HPDE6-E6E7 (cell line): ENCODE measurements at regions not wholly inside any gene's neighbourhood (a gene's known extent, or its start where the extent isn't known, plus 50 kb on each side); places are given as distances from the start of the nearest gene placed in this dataset.
"Not testable (repeated sequence)": the region's sequence is repeated elsewhere in the genome, so short reads cannot be mapped to it uniquely, and the experiment has no call there.

Experiments used
- DNase-seq: peaks from one replicate; pipeline ENCODE4 v3.0.0; 2011; ENCODE audit warnings: missing footprints; ENCODE audit errors: extremely low spot score

GRCh38 chr11:101741479-101742175, 157.8 kb upstream of the TRPC6 start:
- peak; percentile 32 for DNase-seq

GRCh38 chr11:101741061-101741460, 157.3 kb upstream of the TRPC6 start:
- DNase-seq = no peak

GRCh38 chr11:101738452-101738851, 154.6 kb upstream of the TRPC6 start:
- no peak for DNase-seq

- no peak for DNase-seq
These were observed 145.7 kb upstream of the TRPC6 start for GRCh38 chr11:101729406-101730078.

GRCh38 chr11:101727451-101727850, 143.6 kb upstream of the TRPC6 start:
- no peak for DNase-seq

- no peak for DNase-seq
These were observed 143.2 kb upstream of the TRPC6 start for GRCh38 chr11:101726988-101727387.

GRCh38 chr11:101723371-101723770, 139.6 kb upstream of the TRPC6 start:
- DNase-seq = no peak

GRCh38 chr11:101721270-101721669, 137.5 kb upstream of the TRPC6 start:
- DNase-seq = peak; percentile 78

- no peak for DNase-seq
These were observed 134.6 kb upstream of the TRPC6 start for GRCh38 chr11:101718402-101718801.

GRCh38 chr11:101717619-101718018, 133.8 kb upstream of the TRPC6 start:
- DNase-seq = no peak

- DNase-seq = no peak
These were observed 131.5 kb upstream of the TRPC6 start for GRCh38 chr11:101715281-101715680.

- no peak for DNase-seq
These were observed 123.7 kb upstream of the TRPC6 start for GRCh38 chr11:101707477-101707876.

- DNase-seq = peak; percentile 66
These were observed 122.7 kb upstream of the TRPC6 start for GRCh38 chr11:101706541-101706940.

GRCh38 chr11:101705972-101706371, 122.2 kb upstream of the TRPC6 start:
- no peak for DNase-seq

- DNase-seq = not testable (repeated sequence)
These were observed 111.1 kb upstream of the TRPC6 start for GRCh38 chr11:101694869-101695268.

GRCh38 chr11:101692980-101693379, 109.2 kb upstream of the TRPC6 start:
- no peak for DNase-seq

GRCh38 chr11:101686514-101686913, 102.7 kb upstream of the TRPC6 start:
- peak; percentile 77 for DNase-seq

- DNase-seq = no peak
These were observed 84.4 kb upstream of the TRPC6 start for GRCh38 chr11:101668236-101668635.

- no peak for DNase-seq
These were observed 83.1 kb upstream of the TRPC6 start for GRCh38 chr11:101666916-101667315.

GRCh38 chr11:101661559-101661958, 77.8 kb upstream of the TRPC6 start:
- no peak for DNase-seq
